GM18505 (cell line): ENCODE measurements at regions not wholly inside any gene's neighbourhood (a gene's known extent, or its start where the extent isn't known, plus 50 kb on each side); places are given as distances from the start of the nearest gene placed in this dataset.

Experiments
- ATAC-seq: cut with Tn5 transposase; IDR thresholded peaks from one replicate; pipeline ENCODE4 v1.9.1; 2021; ENCODE audit not compliant: unreplicated experiment
- POLR2A ChIP-seq: IDR thresholded peaks from 4 replicates; pipeline ENCODE4 v1.6.1; 2011; ENCODE audit warnings: borderline replicate concordance; ENCODE audit not compliant: insufficient read depth, insufficient read length; ENCODE audit errors: extremely low read depth

DNA sequence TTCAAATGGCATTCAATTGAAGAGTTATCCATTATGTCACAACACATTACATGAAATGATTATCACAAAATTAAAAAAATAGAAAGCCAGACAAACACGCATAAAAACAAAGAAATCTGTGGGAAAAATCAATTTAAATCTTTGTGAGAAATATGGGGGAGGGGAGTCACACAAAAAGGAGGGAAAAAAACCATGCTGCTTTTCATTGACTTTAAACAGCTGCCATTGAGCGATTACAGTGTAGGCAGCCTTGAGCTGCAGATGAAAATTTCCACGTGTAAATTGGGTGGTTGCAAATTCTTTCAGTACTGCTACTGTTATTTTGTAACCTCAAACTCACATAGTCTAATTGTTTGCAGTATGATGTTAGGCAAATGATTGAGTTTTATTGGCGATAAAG is 889.9 kb upstream of the PHF14 start:
- no peak for TF ChIP-seq POLR2A
- no peak for ATAC-seq

DNA sequence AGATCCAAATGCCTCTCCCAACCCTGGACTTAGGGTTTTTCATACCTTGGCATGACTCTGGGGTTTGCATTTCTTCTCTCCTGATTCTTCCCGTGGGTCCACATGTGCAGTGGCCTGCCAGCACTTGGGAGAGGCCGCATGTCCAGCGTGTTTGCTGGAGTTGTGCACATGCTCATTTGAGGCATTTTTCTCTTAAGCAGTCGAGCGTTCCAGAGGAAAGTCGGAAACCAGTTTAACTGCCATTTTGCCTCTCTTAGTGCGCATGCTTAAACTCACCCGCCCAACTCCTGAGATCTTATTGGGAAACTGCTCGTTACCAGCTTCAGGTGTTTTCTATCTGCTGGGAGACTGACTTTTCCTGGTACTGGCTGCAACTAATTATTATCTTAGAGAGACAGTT is 888.4 kb upstream of the PHF14 start:
- TF ChIP-seq POLR2A: no peak
- ATAC-seq: no peak

DNA sequence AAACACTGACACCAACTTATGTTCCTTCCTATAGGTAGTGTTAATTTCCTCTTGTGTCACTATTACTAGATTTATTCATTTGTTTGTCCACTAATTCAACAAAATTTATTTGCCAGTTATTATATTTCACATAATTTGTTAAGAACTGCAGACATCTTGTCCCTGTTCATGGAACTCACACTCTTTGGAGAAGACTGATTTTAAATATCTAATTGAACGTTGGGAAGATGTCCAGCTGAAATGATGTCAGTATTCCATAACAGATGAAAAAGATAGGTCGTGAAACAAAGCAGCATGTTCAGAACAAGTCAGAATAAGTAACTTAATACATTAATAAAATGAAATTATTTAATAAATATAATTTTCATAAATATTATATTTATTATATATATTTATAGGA is 873.1 kb upstream of the PHF14 start:
- TF ChIP-seq POLR2A: no peak
- no peak for ATAC-seq

DNA sequence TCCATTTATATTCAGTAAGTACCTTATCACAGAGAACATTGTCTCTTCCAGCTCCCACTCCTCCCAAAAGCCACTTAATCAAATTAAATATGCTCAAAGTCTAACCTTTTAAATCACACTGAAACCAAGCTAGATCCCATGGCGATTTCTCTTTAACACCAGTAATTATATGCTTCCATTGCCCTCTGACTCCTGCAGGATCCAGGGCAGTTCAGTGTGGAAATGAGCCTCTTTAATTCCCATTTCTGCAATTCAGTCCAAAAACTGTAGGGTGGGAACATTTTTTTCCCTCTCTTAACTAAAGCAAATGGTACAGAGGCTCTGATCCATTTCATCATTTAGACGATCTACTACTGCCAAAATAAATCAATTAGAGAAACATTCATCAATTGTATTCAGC is 872.3 kb upstream of the PHF14 start:
- no peak for ATAC-seq
- no peak for TF ChIP-seq POLR2A

DNA sequence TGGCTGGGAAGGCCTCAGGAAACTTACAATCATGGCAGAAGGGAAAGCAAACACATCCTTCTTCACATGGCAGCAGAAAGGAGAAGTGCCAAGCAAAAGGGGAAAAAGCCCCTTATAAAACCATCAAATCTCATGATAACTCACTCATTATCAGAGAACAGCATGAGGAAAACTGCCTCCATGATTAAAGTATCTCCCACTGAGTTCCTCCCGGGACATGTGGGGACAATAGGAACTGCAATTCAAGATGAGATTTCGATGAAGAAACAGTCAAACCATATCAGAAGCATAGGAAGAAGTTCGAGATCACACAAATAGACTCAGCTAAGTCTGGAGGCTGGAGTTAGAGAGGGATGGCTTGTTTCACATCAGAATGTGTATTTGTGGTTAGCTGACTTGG is 869.4 kb upstream of the PHF14 start:
- ATAC-seq: no peak
- no peak for TF ChIP-seq POLR2A

DNA sequence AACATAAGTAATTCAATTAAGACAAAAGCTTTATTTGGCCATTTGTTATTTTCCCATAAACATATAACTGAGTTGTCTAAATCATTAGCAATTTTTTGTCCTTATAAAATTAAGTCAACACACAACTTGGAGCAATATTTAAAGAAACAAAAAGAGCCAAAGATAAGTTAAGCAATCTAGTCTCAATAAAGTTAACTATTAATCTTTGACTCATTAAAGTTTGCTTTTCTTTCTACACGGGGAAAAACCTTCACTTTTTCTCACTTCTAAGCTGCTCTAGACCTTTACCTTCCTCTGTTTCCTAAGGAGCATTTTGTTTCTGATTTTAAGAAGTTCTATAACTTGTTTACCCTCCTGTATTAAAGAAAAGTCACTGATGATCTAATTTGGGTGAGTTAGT is 867.1 kb upstream of the PHF14 start:
- no peak for ATAC-seq
- TF ChIP-seq POLR2A: no peak

DNA sequence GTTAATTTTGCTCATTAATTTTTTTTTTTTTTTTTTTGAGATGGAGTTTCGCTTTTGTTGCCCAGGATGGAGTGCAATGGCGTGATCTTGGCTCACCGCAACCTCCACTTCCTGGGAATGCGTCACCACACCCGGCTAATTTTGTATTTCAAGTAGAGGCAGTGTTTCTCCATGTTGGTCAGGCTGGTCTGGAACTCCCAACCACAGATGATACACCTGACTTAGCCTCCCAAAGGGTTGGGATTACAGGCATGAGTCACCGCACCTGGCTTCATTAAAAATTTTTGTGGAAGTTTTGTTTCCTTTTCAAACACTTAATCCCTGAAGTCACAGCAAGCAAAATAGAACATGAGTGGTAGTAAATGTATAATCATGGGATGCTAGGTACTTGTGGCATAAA is 857.2 kb upstream of the PHF14 start:
- no peak for ATAC-seq

DNA sequence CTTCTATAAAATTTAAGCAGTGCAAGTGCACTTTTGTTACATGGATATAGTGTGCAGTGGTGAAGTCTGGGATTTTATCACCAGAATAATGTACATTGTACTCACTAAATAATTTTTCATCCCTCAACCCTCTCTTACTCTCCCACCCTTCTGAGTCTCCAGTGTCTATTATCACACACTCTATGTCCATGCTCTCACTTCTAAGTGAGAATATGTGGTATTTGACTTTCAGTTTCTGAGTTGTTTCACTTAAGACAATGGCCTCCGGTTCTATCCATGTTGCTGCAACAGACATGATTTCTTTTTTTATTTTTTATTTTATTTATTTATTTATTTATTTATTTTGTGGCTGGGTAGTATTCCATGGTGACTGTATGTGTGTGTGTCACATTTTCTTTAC is 855.9 kb upstream of the PHF14 start:
- no peak for ATAC-seq
- TF ChIP-seq POLR2A: no peak

More for the DNA sequence above, 857.2 kb upstream of the PHF14 start:
- no peak for TF ChIP-seq POLR2A

DNA sequence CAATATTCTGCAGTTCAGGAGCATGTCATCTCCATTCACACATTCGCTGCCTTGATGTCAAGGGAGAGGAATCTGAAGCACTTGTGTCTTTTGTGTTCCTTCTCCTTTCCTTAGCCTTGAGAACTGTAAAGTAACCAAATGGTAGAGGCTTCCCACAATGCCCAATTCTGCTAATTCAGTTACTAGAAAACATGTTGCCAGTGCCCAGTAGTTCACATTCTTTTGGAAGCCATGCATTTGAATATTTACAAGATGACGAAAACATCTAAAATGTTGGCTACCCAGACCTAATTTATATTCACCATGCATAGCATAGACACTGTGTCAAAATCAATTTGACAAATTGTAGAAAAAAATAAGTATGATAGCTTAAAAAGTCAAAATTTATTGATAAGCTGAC is 852.7 kb upstream of the PHF14 start:
- TF ChIP-seq POLR2A: no peak
- no peak for ATAC-seq

DNA sequence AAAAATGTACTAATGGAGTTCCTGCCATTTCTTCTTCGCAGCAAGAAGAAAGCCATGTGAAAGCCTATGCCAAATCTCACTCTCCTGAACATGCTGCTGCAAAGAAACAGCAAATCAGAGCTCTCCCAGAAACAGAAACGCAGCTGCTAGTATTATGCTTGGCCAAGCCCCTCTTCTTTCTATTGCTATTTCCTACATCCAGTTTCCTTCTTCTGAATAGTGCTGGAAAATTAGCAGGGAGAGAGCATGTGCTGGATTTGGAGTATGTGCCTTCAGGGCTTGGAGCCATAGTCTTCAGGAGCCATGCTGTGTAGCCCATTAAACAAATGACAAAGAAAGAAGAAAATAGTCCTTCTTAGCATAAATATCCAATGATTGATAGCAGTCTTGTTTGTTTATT is 852.0 kb upstream of the PHF14 start:
- ATAC-seq: no peak
- no peak for TF ChIP-seq POLR2A

DNA sequence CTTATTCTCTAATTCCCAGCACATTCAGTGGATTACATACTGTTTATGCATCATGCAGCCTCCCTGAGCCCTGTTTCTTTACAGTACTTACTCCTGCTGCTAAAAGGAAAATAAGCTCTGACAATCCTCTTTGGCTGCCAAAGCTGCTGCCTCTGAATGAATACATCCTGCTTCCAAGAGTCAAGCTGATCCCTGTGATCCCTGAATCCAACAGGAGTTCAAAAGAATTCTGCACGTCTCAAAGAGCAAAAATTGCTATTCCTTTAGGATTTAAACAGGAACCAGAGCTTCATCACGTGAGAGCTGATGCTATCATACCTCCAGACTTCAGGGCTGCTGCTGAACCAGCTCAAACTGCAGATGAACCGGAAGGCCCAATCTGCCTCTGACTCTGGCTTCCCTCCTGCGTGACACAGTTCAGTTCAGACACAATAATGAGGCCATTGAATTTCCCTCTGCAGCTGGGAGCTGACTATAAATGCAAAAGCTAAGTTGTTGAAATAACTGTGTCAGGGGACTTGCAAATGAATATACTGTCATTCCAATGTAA is 851.0 kb upstream of the PHF14 start:
- no peak for ATAC-seq
- no peak for TF ChIP-seq POLR2A

DNA sequence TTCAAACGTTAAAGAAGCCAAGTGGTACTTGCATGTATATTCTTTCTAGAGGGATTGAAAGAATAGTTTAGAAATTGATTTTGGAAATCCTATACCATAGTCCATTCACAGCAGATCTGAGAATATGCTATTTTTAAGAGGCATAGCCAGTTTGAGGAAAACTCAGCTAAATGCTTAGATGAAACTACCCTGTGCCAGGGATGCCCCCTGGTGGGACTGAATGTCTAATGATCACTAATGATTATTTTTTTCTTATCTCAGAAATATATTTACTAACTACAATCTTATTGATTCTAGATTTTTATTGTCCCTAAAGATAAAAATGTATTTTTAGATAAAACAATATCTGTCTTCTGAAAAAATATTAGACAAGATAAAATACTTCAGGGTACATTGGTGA is 844.9 kb upstream of the PHF14 start:
- no peak for TF ChIP-seq POLR2A
- no peak for ATAC-seq

DNA sequence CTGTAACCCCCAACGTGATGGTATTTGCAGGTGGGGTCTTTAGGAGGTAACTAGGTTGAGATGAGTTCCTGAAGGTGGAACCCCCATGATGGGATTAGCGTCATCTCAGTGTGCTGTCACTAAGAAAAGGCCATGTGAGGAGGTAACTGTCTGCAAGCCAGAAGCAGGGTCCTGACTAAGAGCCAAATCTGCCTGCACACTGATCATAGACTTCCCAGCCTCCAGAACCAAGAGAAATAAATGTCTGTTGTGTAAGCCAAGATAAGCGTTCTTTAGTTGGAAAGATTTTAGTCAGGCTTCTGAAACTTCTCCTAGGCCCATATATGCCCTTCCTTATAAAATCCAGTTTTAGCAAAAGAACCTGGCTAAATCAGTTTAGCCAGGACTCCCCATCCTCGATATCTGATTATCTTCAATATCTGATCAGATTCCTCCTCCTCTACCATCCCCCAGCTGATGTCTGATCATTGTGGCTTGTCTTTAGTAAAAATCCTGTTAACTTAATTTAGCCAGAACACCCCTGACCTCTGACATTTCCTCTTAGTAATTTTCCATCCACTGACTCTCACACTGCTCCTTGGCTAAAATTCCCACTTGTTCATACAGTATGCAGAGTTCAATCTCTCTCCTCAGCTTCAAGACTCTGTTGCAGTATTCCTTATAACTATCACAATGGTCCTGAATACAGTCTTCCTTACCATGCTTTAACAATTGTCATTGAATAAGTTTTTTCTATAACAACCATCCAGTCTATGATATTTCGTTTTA is 835.4 kb upstream of the PHF14 start:
- no peak for TF ChIP-seq POLR2A
- ATAC-seq: no peak

DNA sequence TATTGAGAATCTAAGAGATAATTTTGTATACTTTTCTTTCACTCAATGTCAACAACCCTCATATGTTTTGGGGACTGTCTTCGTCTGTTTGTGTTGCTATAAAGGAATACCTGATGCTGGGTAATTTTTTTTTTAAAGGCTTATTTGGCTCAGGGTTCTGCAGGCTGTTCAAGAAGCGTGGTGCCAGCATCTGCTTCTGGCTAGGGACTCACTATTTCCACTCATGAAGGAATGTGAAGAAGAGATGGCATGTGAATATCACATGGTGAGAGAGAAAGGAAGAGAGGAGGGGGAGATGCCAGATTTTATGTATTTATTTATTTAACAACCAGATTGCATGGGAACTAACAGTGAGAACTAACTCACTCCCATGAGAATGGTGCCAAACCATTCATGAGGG is 827.4 kb upstream of the PHF14 start:
- no peak for TF ChIP-seq POLR2A
- no peak for ATAC-seq
